MM.1S (cell line): ENCODE measurements at regions not wholly inside any gene's neighbourhood (a gene's known extent, or its start where the extent isn't known, plus 50 kb on each side); places are given as distances from the start of the nearest gene placed in this dataset.

Experiments used
- DNase-seq: peaks from one replicate; pipeline ENCODE4 v3.0.0-alpha.2; 2015
- H2AFZ ChIP-seq: fragments of 300-600 bp; sonication (generic); 2 replicates; pipeline ENCODE4 v1.6.0; 2016; ENCODE audit warnings: antibody characterized with exemption, low read length
- H3F3A ChIP-seq: fragments of 300-600 bp; sonication (generic); 2 replicates; pipeline ENCODE4 v1.6.1; 2016; ENCODE audit warnings: mild to moderate bottlenecking, antibody characterized with exemption, low read length, moderate library complexity, mixed read lengths; ENCODE audit not compliant: insufficient read depth
- H3K27ac ChIP-seq: fragments of 300-600 bp; sonication (generic); 2 replicates; pipeline ENCODE4 v1.5.1; 2016; ENCODE audit warnings: mild to moderate bottlenecking, low read length
- H3K27me3 ChIP-seq: fragments of 300-600 bp; sonication (generic); replicated peaks from 2 replicates; pipeline ENCODE4 v1.6.0; 2016; ENCODE audit warnings: low read length; ENCODE audit not compliant: insufficient read depth
- H3K36me3 ChIP-seq: fragments of 300-600 bp; sonication (generic); replicated peaks from 2 replicates; pipeline ENCODE4 v1.6.1; 2016; ENCODE audit warnings: mild to moderate bottlenecking, low read length, mixed read lengths; ENCODE audit not compliant: insufficient read depth
- H3K4me1 ChIP-seq: fragments of 300-600 bp; sonication (generic); 2 replicates; pipeline ENCODE4 v1.6.1; 2016; ENCODE audit warnings: low read length, mixed read lengths
- H3K4me2 ChIP-seq: fragments of 300-600 bp; sonication (generic); 2 replicates; pipeline ENCODE4 v1.6.0; 2016; ENCODE audit warnings: low read depth, low read length
- H3K4me3 ChIP-seq: fragments of 300-600 bp; sonication (generic); 2 replicates; pipeline ENCODE4 v1.5.1; 2016; ENCODE audit warnings: low read length, mixed read lengths
- H3K79me2 ChIP-seq: fragments of 300-600 bp; sonication (generic); 2 replicates; pipeline ENCODE4 v1.6.1; 2016; ENCODE audit warnings: mixed run types, low read length, mixed read lengths
- H3K9ac ChIP-seq: fragments of 300-600 bp; sonication (generic); 2 replicates; pipeline ENCODE4 v1.6.1; 2016; ENCODE audit warnings: low read length, mixed read lengths
- H3K9me2 ChIP-seq: fragments of 300-600 bp; sonication (generic); replicated peaks from 2 replicates; pipeline ENCODE4 v1.6.1; 2016; ENCODE audit warnings: mild to moderate bottlenecking, low read length, mixed read lengths; ENCODE audit not compliant: insufficient read depth
- H3K9me3 ChIP-seq: fragments of 300-600 bp; sonication (generic); replicated peaks from 2 replicates; pipeline ENCODE4 v1.6.1; 2016; ENCODE audit warnings: mild to moderate bottlenecking, low read length, mixed read lengths; ENCODE audit not compliant: insufficient read depth
- H4K20me1 ChIP-seq: fragments of 300-600 bp; sonication (generic); 2 replicates; pipeline ENCODE4 v1.6.1; 2016; ENCODE audit warnings: mild to moderate bottlenecking, low read length, moderate library complexity, mixed read lengths; ENCODE audit not compliant: insufficient read depth
- CTCF ChIP-seq: fragments of 300-600 bp; sonication (generic); IDR thresholded peaks from 2 replicates; pipeline ENCODE4 v1.5.1; 2016; ENCODE audit warnings: antibody characterized with exemption, low read length, mixed read lengths
- EZH2 ChIP-seq: fragments of 300-600 bp; sonication (generic); optimal IDR thresholded peaks from 2 replicates; pipeline ENCODE3; 2017; ENCODE audit warnings: low read depth, mild to moderate bottlenecking, antibody characterized with exemption, low read length, mixed read lengths
- EZH2phosphoT487 ChIP-seq: fragments of 300-600 bp; sonication (generic); IDR thresholded peaks from 2 replicates; pipeline ENCODE4 v1.6.1; 2018; ENCODE audit warnings: antibody characterized with exemption, low read length

- H4K20me1 ChIP-seq = no peaks in the 10 kb centered on the region
- H3K9ac ChIP-seq = no peak overlapping the region
- H3K9me3 ChIP-seq = no peaks in the 10 kb centered on the region
- H3F3A ChIP-seq = no peaks in the 10 kb centered on the region
- H3K9me2 ChIP-seq = no peaks in the 10 kb centered on the region
- no peak overlapping the region for H3K27ac ChIP-seq
- H3K79me2 ChIP-seq = no peaks in the 10 kb centered on the region
- no peak overlapping the region for H3K4me2 ChIP-seq
- H2AFZ ChIP-seq = no peak overlapping the region
- no peak for DNase-seq
- H3K4me3 ChIP-seq = no peak overlapping the region
- no peaks in the 10 kb centered on the region for H3K36me3 ChIP-seq
- no peaks in the 10 kb centered on the region for H3K27me3 ChIP-seq
- no peak for TF ChIP-seq CTCF
- no peaks in the 10 kb centered on the region for H3K4me1 ChIP-seq
These were observed 310.3 kb upstream of the AKR1E2 start for GRCh38 chr10:4515721-4516120.

GRCh38 chr10:4514445-4515108 is 311.4 kb upstream of the AKR1E2 start:
- H2AFZ ChIP-seq = peak overlapping the region; percentile 40; the same call in 1 of the 2 replicates
- no peaks in the 10 kb centered on the region for H3K4me1 ChIP-seq
- no peak for TF ChIP-seq EZH2
- no peak for TF ChIP-seq EZH2phosphoT487
- TF ChIP-seq CTCF = no peak
- no peaks in the 10 kb centered on the region for H3F3A ChIP-seq
- H3K27me3 ChIP-seq = no peaks in the 10 kb centered on the region
- no peaks in the 10 kb centered on the region for H3K9me3 ChIP-seq
- no peak overlapping the region for H3K4me3 ChIP-seq
- H4K20me1 ChIP-seq = no peaks in the 10 kb centered on the region
- no peaks in the 10 kb centered on the region for H3K36me3 ChIP-seq
- no peaks in the 10 kb centered on the region for H3K9me2 ChIP-seq
- no peak for DNase-seq
- H3K79me2 ChIP-seq = no peaks in the 10 kb centered on the region
- H3K27ac ChIP-seq = no peak overlapping the region
- peak overlapping the region; percentile 20; the same call in 1 of the 2 replicates for H3K4me2 ChIP-seq
- H3K9ac ChIP-seq = no peak overlapping the region

- Histone ChIP-seq H3K9ac (no peak overlapping the region), H3F3A (no peaks in the 10 kb centered on the region), H3K9me2 (no peaks in the 10 kb centered on the region), H2AFZ (no peak overlapping the region), H3K4me3 (no peak overlapping the region), H3K9me3 (no peaks in the 10 kb centered on the region), H3K27me3 (no peaks in the 10 kb centered on the region), H4K20me1 (no peaks in the 10 kb centered on the region), H3K4me1 (no peaks in the 10 kb centered on the region), H3K27ac (no peak overlapping the region), H3K79me2 (no peaks in the 10 kb centered on the region), H3K36me3 (no peaks in the 10 kb centered on the region), H3K4me2 (no peak overlapping the region)
- TF ChIP-seq EZH2 (no peak), CTCF (peak; percentile 6; the same call in 1 of the 2 replicates)
- DNase-seq = no peak
These were observed 313.3 kb upstream of the AKR1E2 start for GRCh38 chr10:4512671-4513240.
